Right lobe of liver (tissue), 4 donors: ENCODE measurements at regions not wholly inside any gene's neighbourhood (a gene's known extent, or its start where the extent isn't known, plus 50 kb on each side); places are given as distances from the start of the nearest gene placed in this dataset.

Experiments used
- CTCF ChIP-seq, 4 donors: fragments of 200-600 bp in 3 of 4; fragments of 450-650 bp in 1 of 4; IDR thresholded peaks; one replicate each; pipeline versions ENCODE4 v1.5.1 to v1.8.0; 2016 to 2022; ENCODE audit warnings: antibody characterized with exemption in 4 of 4, mild to moderate bottlenecking in 2 of 4
- POLR2A ChIP-seq: fragments of 450-650 bp; IDR thresholded peaks from one replicate; pipeline ENCODE4 v1.6.1; 2017; ENCODE audit warnings: antibody characterized with exemption, mild to moderate bottlenecking
- donor health status: DM: no; HTN: no; CAD: no.
- donor health status: DM: no; HTN: no; CAD: no.
- donor health status: DM: no; HTN: yes; CAD: no.

DNA sequence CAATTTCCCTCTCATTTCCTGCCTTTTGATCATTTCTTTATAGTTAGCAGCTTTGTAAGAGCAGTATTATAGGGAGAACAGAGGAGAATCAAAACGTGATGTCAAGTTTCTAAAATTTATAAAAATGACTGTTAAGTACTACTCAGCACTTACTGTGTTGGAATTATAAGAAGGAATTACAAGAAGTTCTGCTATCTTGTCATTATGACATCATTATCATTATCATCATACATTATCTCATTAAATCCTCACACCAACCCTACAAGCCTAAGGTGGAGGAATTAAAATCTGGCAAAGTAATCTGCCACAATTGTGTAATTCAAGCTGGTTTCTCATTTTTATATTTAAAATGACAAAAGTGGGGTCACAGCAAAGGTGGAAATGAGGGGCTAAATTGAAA lies 316.2 kb upstream of the CD180 start:
- TF ChIP-seq POLR2A, result no peak
- no peak for TF ChIP-seq CTCF (IDR thresholded peaks at IDR 0.05)
